PC-3 (cell line): ENCODE measurements at regions not wholly inside any gene's neighbourhood (a gene's known extent, or its start where the extent isn't known, plus 50 kb on each side); places are given as distances from the start of the nearest gene placed in this dataset.
"Not testable (repeated sequence)": the region's sequence is repeated elsewhere in the genome, so short reads cannot be mapped to it uniquely, and the experiment has no call there.

Experiments used
- EZH2 ChIP-seq: fragments of 300-600 bp; sonication (generic); IDR thresholded peaks from one replicate; pipeline ENCODE4 v1.6.1; 2017; ENCODE audit warnings: antibody characterized with exemption, mild to moderate bottlenecking, low read length; ENCODE audit not compliant: unreplicated experiment
- EZH2phosphoT487 ChIP-seq: fragments of 300-600 bp; sonication (generic); IDR thresholded peaks from 2 replicates; pipeline ENCODE4 v1.6.1; 2018; ENCODE audit warnings: mild to moderate bottlenecking, antibody characterized with exemption, low read length, borderline replicate concordance
- TF ChIP-seq, protein P1 (sequence below): fragments of 300-600 bp; sonication (generic); conservative IDR thresholded peaks from 2 replicates; pipeline ENCODE4 v1.5.1; 2017; ENCODE audit warnings: antibody characterized with exemption, low read depth, mild to moderate bottlenecking, low read length

DNA sequence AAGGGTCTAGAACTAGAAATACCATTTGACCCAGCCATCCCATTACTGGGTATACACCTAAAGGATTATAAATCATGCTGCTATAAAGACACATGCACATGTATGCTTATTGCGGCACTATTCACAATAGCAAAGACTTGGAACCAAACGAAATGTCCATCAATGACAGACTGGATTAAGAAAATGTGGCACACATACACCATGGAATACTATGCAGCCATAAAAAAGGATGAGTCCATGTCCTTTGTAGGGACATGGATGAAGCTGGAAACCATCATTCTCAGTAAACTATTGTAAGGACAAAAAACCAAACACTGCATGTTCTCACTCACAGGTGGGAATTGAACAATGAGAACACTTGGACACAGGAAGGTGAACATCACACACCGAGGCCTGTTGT is 314.1 kb downstream of the FRK start:
- TF ChIP-seq, protein P1, sequence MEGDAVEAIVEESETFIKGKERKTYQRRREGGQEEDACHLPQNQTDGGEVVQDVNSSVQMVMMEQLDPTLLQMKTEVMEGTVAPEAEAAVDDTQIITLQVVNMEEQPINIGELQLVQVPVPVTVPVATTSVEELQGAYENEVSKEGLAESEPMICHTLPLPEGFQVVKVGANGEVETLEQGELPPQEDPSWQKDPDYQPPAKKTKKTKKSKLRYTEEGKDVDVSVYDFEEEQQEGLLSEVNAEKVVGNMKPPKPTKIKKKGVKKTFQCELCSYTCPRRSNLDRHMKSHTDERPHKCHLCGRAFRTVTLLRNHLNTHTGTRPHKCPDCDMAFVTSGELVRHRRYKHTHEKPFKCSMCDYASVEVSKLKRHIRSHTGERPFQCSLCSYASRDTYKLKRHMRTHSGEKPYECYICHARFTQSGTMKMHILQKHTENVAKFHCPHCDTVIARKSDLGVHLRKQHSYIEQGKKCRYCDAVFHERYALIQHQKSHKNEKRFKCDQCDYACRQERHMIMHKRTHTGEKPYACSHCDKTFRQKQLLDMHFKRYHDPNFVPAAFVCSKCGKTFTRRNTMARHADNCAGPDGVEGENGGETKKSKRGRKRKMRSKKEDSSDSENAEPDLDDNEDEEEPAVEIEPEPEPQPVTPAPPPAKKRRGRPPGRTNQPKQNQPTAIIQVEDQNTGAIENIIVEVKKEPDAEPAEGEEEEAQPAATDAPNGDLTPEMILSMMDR = not testable (repeated sequence)
- not testable (repeated sequence) for TF ChIP-seq EZH2, EZH2phosphoT487
